Stimulated activated CD4-positive, alpha-beta T cell treated with anti-CD3 and anti-CD28 coated beads, Interleukin-2, amount 100 ng/mL, for 24 hours (primary cell): ENCODE measurements at regions not wholly inside any gene's neighbourhood (a gene's known extent, or its start where the extent isn't known, plus 50 kb on each side); places are given as distances from the start of the nearest gene placed in this dataset.

ENCODE experiments used
- DNase-seq, 2 donors: peaks; one replicate each; pipeline ENCODE4 v3.0.0-alpha.2; 2020

GRCh38 chr6:165077876-165078275, 231.5 kb downstream of the C6orf118 start:
- DNase-seq = no peak

GRCh38 chr6:165071906-165072305, 237.5 kb downstream of the C6orf118 start:
- no peak for DNase-seq

- DNase-seq = no peak
These were observed 248.7 kb downstream of the C6orf118 start for GRCh38 chr6:165060720-165061119.

- DNase-seq = no peak
These were observed 250.4 kb downstream of the C6orf118 start for GRCh38 chr6:165059032-165059431.

- DNase-seq = no peak
These were observed 253.1 kb downstream of the C6orf118 start for GRCh38 chr6:165056292-165056691.

- DNase-seq = no peak
These were observed 254.2 kb downstream of the C6orf118 start for GRCh38 chr6:165055231-165055630.

GRCh38 chr6:165052561-165053480, 256.6 kb downstream of the C6orf118 start:
- no peak for DNase-seq

- DNase-seq = peak; percentile 23 to 44
These were observed 260.0 kb downstream of the C6orf118 start for GRCh38 chr6:165049362-165049761.

GRCh38 chr6:165047952-165048351, 261.5 kb downstream of the C6orf118 start:
- DNase-seq = no peak

GRCh38 chr6:165045631-165046030, 263.8 kb downstream of the C6orf118 start:
- DNase-seq = no peak

GRCh38 chr6:165042912-165043311, 266.5 kb downstream of the C6orf118 start:
- DNase-seq = no peak

- DNase-seq = no peak
These were observed 269.0 kb downstream of the C6orf118 start for GRCh38 chr6:165040440-165040839.

GRCh38 chr6:165034271-165034741, 275.1 kb downstream of the C6orf118 start:
- DNase-seq = no peak

- no peak for DNase-seq
These were observed 277.9 kb downstream of the C6orf118 start for GRCh38 chr6:165031502-165031901.

GRCh38 chr6:165025040-165025439, 284.4 kb downstream of the C6orf118 start:
- DNase-seq = no peak

GRCh38 chr6:165019681-165020080, 289.7 kb downstream of the C6orf118 start:
- DNase-seq = no peak

- no peak for DNase-seq
These were observed 293.7 kb downstream of the C6orf118 start for GRCh38 chr6:165015676-165016075.

- no peak for DNase-seq
These were observed 295.7 kb downstream of the C6orf118 start for GRCh38 chr6:165013701-165014100.

GRCh38 chr6:165012183-165012582, 297.2 kb downstream of the C6orf118 start:
- no peak for DNase-seq

GRCh38 chr6:165010556-165011535, 298.6 kb downstream of the C6orf118 start:
- no peak for DNase-seq

- DNase-seq = no peak
These were observed 300.4 kb downstream of the C6orf118 start for GRCh38 chr6:165008971-165009370.

- no peak for DNase-seq
These were observed 306.5 kb downstream of the C6orf118 start for GRCh38 chr6:165002866-165003265.

GRCh38 chr6:165002358-165002757, 307.0 kb downstream of the C6orf118 start:
- DNase-seq = no peak
